Breast epithelium (tissue), 4 donors: ENCODE measurements at regions not wholly inside any gene's neighbourhood (a gene's known extent, or its start where the extent isn't known, plus 50 kb on each side); places are given as distances from the start of the nearest gene placed in this dataset.

Experiments used
- DNase-seq, 2 donors: peaks; one replicate each; pipeline ENCODE4 v3.0.0-alpha.2; 2019; ENCODE audit warnings: low spot score in 2 of 2
- H3K27ac ChIP-seq, 2 donors: fragments of 200-600 bp; sonication (generic) in 1 of 2; one replicate each; pipeline ENCODE4 v1.5.1; 2016 to 2019; ENCODE audit warnings: mild to moderate bottlenecking in 1 of 2
- H3K27me3 ChIP-seq, 2 donors: fragments of 200-600 bp; sonication (generic) in 1 of 2; one replicate each; pipeline versions ENCODE4 v1.5.1 to v1.6.0; 2017 to 2019; ENCODE audit warnings: control low read depth in 1 of 2, mild to moderate bottlenecking in 1 of 2
- H3K36me3 ChIP-seq: fragments of 200-600 bp; one replicate; pipeline ENCODE4 v1.5.1; 2019
- H3K4me1 ChIP-seq, 2 donors: fragments of 200-600 bp; sonication (generic); one replicate each; pipeline ENCODE4 v1.5.1; 2016 to 2019; ENCODE audit warnings: control low read depth in 1 of 2
- H3K4me3 ChIP-seq, 3 donors: fragments of 200-600 bp; sonication (generic); 1 replicate in 2 of 3; 2 replicates in 1 of 3; pipeline ENCODE4 v1.5.1; 2016 to 2019; ENCODE audit warnings: mild to moderate bottlenecking in 3 of 3, moderate library complexity in 2 of 3
- H3K9me3 ChIP-seq, 2 donors: fragments of 200-600 bp; sonication (generic) in 1 of 2; one replicate each; pipeline ENCODE4 v1.5.1; 2016 to 2019; ENCODE audit warnings: control low read depth in 1 of 2
- CTCF ChIP-seq, 3 donors: fragments of 450-650 bp; IDR thresholded peaks; one replicate each; pipeline ENCODE4 v1.5.1; 2016 to 2017; ENCODE audit warnings: antibody characterized with exemption in 3 of 3, mild to moderate bottlenecking in 3 of 3, moderate library complexity in 3 of 3
- POLR2A ChIP-seq: fragments of 450-650 bp; IDR thresholded peaks from one replicate; pipeline ENCODE4 v1.6.1; 2016; ENCODE audit warnings: antibody characterized with exemption, mild to moderate bottlenecking, moderate library complexity
- POLR2AphosphoS5 ChIP-seq, 3 donors: sonication (generic); formaldehyde crosslinking; IDR thresholded peaks; one replicate each; pipeline ENCODE4 v1.6.1; 2017; ENCODE audit warnings: antibody characterized with exemption in 3 of 3
- intact Hi-C: fragments of 100-400 bp; cut with DNase I; formaldehyde crosslinking; loops from one replicate; pipeline ENCODE4 v1.15.1; 2023; ENCODE audit warnings: low total_unique reads

GRCh38 chr14:61226015-61226654 is 55.0 kb downstream of the TMEM30B start:
- Histone ChIP-seq H3K36me3 (no peaks in the 10 kb centered on the region), H3K27me3 (no peaks in the 10 kb centered on the region), H3K9me3 (no peaks in the 10 kb centered on the region), H3K27ac (no peak overlapping the region), H3K4me3 (no peak overlapping the region), H3K4me1 (no peaks in the 10 kb centered on the region)
- intact Hi-C loops, result no loop called here
- TF ChIP-seq POLR2AphosphoS5 (IDR thresholded peaks at IDR 0.05) (no peak), POLR2A (no peak), CTCF (IDR thresholded peaks at IDR 0.05) (no peak)
- no peak for DNase-seq

- no peaks in the 10 kb centered on the region for H3K36me3 ChIP-seq
- H3K4me1 ChIP-seq, result no peaks in the 10 kb centered on the region
- H3K27ac ChIP-seq, result no peak overlapping the region
- H3K9me3 ChIP-seq, result no peaks in the 10 kb centered on the region
- TF ChIP-seq POLR2AphosphoS5 (IDR thresholded peaks at IDR 0.05) (no peak), POLR2A (no peak)
- H3K27me3 ChIP-seq, result no peaks in the 10 kb centered on the region
- DNase-seq, result no peak
- H3K4me3 ChIP-seq, result no peak overlapping the region
- intact Hi-C loops, result no loop called here
Observed at GRCh38 chr14:61225344-61225743, 55.8 kb downstream of the TMEM30B start.

GRCh38 chr14:61223552-61223951 is 57.6 kb downstream of the TMEM30B start:
- Histone ChIP-seq H3K4me3 (no peak overlapping the region), H3K27me3 (no peaks in the 10 kb centered on the region), H3K36me3 (no peaks in the 10 kb centered on the region), H3K9me3 (no peaks in the 10 kb centered on the region), H3K27ac (no peak overlapping the region), H3K4me1 (no peaks in the 10 kb centered on the region)
- no peak for DNase-seq
- intact Hi-C loops, result no loop called here
- TF ChIP-seq CTCF (IDR thresholded peaks at IDR 0.05) (no peak), POLR2A (no peak), POLR2AphosphoS5 (IDR thresholded peaks at IDR 0.05) (no peak)

- intact Hi-C loops, result no loop called here
- no peaks in the 10 kb centered on the region for H3K27me3 ChIP-seq
- H3K36me3 ChIP-seq, result no peaks in the 10 kb centered on the region
- H3K27ac ChIP-seq, result no peak overlapping the region
- TF ChIP-seq POLR2A (no peak), POLR2AphosphoS5 (IDR thresholded peaks at IDR 0.05) (no peak), CTCF (IDR thresholded peaks at IDR 0.05) (no peak)
- no peak for DNase-seq
- no peak overlapping the region for H3K4me3 ChIP-seq
- H3K9me3 ChIP-seq, result no peaks in the 10 kb centered on the region
- no peaks in the 10 kb centered on the region for H3K4me1 ChIP-seq
Observed at GRCh38 chr14:61222388-61222787, 58.8 kb downstream of the TMEM30B start.

DNA sequence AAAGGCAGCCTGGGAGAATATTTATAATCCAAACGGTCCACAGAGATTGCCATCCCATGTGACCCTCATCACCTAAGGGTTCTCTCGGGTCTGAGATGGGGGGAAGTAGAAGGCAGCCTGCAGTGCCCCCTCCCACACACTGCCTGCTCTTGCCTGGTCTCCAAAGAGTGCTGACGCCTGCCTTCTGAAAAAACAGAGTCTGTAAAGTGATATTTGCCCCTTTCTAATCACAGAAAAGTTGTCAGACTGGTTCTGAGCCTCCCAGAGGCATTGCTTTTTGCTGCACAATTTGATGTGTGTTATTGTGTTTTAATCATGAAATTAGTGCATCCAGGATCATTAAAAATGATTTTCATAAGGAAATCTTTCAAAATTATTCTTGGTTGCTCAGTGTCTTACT is 59.2 kb downstream of the TMEM30B start:
- DNase-seq, result no peak
- H3K27me3 ChIP-seq, result no peaks in the 10 kb centered on the region
- H3K4me1 ChIP-seq, result no peaks in the 10 kb centered on the region
- no peak for TF ChIP-seq POLR2A
- no peak for TF ChIP-seq POLR2AphosphoS5 (IDR thresholded peaks at IDR 0.05)
- no peak for TF ChIP-seq CTCF (IDR thresholded peaks at IDR 0.05)
- intact Hi-C loops, result no loop called here
- no peaks in the 10 kb centered on the region for H3K9me3 ChIP-seq
- H3K4me3 ChIP-seq, result no peak overlapping the region
- no peaks in the 10 kb centered on the region for H3K36me3 ChIP-seq
- no peak overlapping the region for H3K27ac ChIP-seq

DNA sequence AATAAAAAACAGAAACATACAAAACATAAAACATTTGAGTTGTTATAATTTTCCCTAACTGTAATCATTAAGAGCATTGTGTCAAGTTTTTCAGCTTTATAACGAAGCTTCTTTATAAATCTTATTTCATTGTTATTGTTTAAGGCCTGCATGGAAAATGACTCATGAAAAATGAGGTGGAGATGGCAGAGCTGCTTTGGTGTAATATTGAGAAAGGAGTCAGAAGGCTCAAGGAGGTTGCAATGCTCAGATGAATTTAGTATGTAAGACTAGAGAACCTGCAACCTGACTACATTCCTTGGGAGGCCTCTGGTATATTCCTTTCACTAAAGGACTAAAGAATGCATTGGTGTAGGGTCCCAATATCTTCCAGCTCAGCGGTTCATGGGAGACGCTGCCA is 61.5 kb downstream of the TMEM30B start:
- no peak for DNase-seq
- Histone ChIP-seq H3K36me3 (no peaks in the 10 kb centered on the region), H3K27me3 (no peaks in the 10 kb centered on the region), H3K27ac (no peak overlapping the region), H3K4me1 (no peaks in the 10 kb centered on the region), H3K9me3 (no peaks in the 10 kb centered on the region), H3K4me3 (no peak overlapping the region)
- TF ChIP-seq POLR2A (no peak), CTCF (IDR thresholded peaks at IDR 0.05) (no peak), POLR2AphosphoS5 (IDR thresholded peaks at IDR 0.05) (no peak)
- intact Hi-C loops, result no loop called here
